Embryonic facial prominence (tissue), 1 donor: ENCODE measurements at regions not wholly inside any gene's neighbourhood (a gene's known extent, or its start where the extent isn't known, plus 50 kb on each side); places are given as distances from the start of the nearest gene placed in this dataset.
"Not testable (repeated sequence)": the region's sequence is repeated elsewhere in the genome, so short reads cannot be mapped to it uniquely, and the experiment has no call there.

Experiments used
- DNase-seq: peaks from one replicate; pipeline ENCODE4 v3.0.0-alpha.2; 2016; ENCODE audit errors: extremely low spot score

GRCh38 chr5:10921160-10921559, 160.1 kb upstream of the DAP start:
- DNase-seq, result no peak

DNA sequence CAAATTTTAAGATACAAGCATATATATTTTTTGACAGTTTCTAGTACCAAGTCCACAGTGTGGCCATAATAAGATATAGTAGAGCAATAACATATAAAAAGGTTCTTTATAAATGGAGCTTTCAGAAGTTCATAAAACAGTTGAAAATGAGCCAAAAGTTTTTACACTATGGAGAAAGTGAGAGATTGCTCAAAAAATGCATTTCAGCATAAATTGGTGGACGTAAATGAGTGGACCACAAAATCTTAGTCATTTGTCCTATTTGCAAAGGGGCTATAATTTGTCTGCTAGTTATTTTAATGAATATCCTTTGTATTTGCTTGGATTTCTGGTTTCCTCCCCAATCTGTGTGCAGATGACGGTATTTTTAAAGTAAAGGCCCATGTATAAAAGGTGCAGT, 159.4 kb upstream of the DAP start:
- DNase-seq, result no peak

DNA sequence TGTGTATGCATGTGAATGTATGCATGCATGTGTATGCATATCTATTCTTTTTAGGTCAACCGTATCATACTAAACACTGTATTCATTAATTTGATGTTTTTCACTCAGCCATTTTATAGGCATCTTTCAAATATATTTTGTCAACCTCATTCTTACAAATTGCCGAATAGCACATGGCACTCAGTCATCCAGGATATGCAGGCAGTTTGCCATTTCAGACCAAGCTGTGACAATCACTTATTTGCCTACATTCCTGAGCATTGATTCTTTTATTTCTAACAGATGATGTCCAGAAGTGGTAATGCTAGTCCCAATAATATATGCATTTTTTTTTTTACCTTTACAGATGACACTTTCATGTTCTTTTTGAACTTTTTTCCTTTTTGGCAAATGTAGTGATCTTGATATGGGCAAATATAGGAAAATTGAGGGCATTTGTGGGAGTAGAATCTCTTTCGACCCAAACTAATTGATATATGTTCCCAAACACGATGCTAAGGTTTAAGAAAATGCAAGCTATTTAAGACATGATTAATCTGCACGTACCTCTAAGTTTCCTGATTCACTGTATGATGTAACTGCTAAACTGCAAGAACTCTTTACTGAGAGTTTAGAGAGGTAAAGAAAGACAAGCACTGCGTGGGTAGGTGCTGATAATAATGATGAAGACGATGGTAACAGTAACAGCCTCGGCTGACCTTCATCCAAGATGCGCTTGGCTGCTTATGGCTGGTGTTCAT, 153.9 kb upstream of the DAP start:
- DNase-seq, result no peak

DNA sequence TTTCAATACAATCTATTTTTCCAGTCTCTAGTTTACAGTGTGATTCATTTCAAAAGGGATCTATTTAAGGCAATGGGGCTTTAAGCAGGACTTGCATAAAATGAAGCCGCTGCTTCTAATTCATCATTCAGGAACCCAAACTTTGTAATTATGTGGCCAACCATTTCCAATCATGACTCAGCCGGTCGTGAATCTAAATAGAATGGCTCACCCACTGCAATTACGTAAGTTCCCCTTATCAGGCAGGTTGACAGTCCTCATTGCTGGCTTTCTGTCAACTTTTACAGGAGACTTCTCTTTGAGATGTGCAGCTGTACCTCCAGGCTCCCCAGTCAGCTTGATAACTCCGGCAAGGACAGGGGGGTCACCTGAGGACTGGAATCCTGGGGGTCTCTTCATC, 152.8 kb upstream of the DAP start:
- no peak for DNase-seq

GRCh38 chr5:10913181-10913810, 152.3 kb upstream of the DAP start:
- no peak for DNase-seq

- no peak for DNase-seq
Observed at GRCh38 chr5:10912435-10912834, 151.4 kb upstream of the DAP start.

- DNase-seq, result no peak
Observed at GRCh38 chr5:10910261-10910660, 149.2 kb upstream of the DAP start.

DNA sequence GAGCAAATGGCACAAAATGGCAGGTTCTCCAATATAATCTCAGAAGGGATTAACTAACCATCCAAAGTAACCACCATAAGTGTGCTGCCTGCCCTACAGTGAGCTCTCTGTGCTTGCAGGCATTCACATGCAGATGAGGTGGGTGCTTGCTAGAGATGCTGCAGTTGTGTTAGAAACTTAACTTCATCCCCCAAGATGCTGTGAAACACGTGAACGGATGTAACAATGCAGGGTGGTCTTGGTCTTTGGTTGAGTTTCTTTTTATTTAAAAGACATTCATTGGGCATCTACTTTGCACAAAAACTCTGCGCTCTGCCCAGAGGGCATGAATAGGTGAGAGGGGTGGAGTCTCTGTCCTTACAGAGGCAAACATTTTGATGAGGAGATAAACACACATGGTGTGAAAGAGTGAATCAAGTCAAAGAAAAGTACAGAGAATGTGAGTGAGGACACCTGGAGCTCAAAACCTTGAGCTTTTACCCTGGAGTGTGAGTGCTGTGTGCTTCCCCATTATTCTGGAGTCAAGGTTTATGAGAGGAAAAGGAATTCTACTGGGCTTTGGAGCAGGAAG, 143.9 kb upstream of the DAP start:
- DNase-seq, result no peak

DNA sequence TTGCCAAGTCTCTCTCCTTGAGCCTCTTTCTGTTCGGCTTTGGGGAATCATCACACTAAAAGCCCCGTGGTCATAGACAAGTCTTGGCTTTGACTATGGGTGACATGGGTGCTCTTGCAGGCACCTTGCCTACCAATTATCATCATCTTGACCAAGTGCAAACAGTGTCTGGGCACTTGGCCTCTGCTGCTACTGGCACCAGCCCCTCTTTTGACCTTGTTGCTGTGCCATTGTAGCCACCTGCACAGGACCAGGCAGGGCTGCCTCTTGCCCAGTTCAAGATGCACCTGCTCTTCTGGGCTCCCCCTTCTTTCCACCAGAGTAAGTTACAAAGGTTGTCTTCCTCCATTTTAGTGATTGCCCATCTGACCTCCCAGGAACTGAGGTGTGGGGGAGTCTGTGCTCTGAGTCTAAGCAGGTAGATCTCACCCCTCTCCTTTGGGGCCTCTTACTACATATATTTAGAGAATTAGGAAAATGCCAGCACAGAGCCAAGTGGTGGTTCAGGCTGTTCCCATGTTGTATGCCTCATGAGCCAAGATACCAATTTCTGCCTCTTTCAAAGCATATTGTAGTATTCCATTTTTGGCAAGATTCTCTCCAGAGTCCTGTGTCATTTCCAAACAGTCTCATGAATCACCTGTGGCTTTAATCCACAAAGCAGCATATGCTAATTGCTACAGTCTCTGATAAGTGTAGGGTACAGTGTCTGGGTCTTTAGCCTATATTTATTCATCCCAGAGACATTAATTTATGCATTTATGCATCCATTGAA, 142.9 kb upstream of the DAP start:
- no peak for DNase-seq

DNA sequence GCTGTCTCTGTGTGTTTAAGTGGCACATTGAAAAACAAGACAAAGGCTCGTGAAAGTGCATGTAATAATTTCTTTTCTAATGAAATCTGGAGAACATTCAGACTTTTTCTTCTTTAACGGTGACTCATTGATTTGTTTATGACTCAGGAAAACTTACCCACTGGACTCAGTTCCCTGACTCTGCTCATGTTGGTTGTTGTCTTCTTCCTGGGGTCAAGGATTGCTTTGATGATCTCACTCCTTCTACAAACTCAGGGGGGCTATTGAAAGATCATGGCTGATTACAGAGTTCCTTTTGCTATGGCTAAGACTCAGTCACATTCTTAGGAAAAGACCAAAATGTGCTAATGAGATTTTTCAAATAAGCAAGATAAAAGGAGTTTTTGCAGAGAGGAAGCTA, 141.1 kb upstream of the DAP start:
- no peak for DNase-seq

DNA sequence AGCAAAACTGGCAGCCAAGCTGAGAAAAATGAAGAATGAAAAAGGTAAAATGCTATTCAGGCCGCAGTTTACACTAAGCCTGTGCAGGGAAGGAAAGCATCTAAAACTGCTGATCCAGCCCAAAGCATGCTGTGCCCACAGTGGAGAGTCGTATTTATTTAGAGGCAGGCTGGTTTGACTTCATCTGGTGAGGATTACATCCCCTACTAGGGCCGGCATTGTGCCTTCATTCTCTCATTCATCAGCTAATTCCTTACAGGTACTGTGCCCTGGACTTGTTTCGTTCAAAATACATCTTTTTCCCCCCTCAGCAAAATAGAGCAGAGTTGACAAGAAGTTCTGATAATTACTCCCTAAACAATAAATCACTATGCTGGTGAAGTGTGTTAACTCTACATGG, 137.5 kb upstream of the DAP start:
- DNase-seq, result no peak

DNA sequence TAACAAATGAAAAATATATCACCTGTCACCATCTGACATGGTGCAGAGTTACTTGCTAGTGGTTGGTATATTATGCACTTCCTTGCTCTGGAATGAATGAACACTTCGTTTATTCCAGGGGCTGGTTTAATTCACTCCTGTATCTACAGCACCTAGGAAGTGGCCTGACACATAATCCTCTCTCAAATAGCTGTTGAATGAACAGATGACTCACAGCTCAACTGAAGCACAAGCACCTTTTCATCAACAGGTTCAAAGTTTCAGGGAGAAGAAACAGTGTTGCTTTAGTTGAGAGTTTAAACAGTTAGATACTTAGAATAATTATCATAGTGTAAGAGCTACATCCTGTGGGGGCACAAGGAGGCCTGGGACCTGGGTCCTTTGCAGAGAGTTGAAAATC, 135.0 kb upstream of the DAP start:
- DNase-seq, result no peak

DNA sequence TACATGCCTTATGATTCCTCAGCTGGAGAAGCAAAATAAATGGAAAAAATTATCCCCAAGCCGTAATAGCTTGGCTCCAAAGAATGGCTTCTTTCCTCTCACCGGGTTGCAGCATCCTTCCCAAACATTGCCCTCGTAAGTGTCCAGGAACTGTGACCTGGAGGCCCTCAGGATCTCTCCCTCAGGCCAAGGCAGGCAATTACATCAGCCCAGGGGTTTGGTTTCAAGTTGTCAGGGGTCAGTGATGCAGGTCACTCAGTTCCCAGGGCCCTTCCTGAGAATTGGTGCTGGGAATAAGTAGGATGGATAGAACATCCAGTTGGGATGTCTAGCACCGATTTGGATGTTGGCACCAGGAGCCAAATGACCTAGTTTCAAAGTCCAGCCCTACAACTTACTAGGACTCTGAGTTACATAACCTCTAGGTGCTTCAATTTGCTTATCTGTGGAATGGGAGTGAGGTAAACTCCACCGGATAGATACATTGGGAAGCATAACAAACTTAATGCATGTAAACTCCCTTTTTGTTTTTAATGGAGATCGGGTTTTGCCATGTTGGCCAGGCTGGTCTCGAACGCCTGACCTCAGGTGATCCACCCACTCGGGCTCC, 133.5 kb upstream of the DAP start:
- no peak for DNase-seq

GRCh38 chr5:10892911-10893215, 131.8 kb upstream of the DAP start:
- DNase-seq, result no peak

- no peak for DNase-seq
Observed at GRCh38 chr5:10892147-10892910, 131.3 kb upstream of the DAP start.

DNA sequence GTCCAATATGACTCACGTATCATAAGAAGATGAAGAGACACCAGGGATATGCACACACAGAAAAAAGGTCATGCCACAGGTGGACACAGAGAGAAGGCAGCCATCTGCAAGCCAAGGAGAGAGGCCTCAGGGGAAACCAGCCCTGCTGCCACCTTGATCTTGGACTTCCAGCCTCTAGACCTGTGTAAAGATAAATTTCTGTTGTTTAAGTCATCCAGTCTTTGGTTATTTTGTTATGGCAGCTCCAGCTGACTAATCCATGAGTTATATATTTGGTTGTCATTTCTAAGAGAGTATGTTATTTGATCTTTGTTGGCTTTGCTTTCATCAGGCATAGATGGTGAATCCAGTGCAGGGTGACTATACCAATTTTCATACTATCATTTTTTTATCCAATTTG, 130.2 kb upstream of the DAP start:
- no peak for DNase-seq

DNA sequence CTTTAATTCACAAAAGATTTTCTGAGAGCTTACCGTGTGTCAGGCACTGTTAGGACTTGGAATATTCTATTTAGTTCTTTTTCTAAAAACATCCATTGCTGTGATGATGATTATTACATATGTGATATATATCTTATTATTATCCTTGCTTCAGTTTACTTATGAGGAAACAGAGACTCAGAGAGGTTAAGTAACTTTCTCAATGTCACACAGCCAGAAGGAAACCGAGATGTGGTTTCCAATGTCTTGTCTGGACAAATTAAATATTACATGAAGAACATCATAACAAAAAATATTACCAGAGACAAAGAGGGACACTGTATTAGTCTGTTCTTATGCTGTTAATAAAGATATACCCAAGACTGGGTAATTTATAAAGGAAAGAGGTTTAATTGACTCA, 125.5 kb upstream of the DAP start:
- DNase-seq, result no peak

- DNase-seq, result no peak
Observed at GRCh38 chr5:10885026-10885425, 124.0 kb upstream of the DAP start.

GRCh38 chr5:10883945-10884344, 122.9 kb upstream of the DAP start:
- not testable (repeated sequence) for DNase-seq

- no peak for DNase-seq
Observed at GRCh38 chr5:10880934-10881333, 119.9 kb upstream of the DAP start.

DNA sequence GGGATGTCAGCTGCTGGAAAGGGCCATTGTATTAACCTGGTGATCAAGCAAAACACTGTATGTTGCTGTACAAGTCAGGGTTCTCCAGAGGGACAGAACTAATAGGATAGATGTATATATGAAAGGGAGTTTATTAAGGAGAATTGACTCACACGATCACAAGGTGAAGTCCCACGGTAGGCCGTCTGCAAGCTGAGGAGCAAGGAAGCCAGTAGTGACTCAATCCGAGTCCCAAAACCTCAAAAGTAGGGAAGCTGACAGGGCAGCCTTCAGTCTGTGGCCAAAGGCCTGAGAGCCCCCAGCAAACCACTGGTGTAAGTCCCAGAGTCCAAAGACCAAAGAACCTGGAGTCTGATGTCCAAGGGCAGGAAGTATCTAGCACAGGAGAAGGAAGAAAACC, 116.0 kb upstream of the DAP start:
- DNase-seq, result not testable (repeated sequence)
